IPS-NIHi7 (cell line): ENCODE measurements at regions not wholly inside any gene's neighbourhood (a gene's known extent, or its start where the extent isn't known, plus 50 kb on each side); places are given as distances from the start of the nearest gene placed in this dataset.

Source experiments
- DNase-seq: peaks from one replicate; pipeline ENCODE4 v3.0.0; 2012; ENCODE audit warnings: mixed read lengths; ENCODE audit errors: extremely low spot score

- DNase-seq: peak; percentile 48
These were observed 217.8 kb downstream of the HAUS1 start for GRCh38 chr18:46321955-46322354.

GRCh38 chr18:46322411-46322891, 218.3 kb downstream of the HAUS1 start:
- no peak for DNase-seq

- no peak for DNase-seq
These were observed 218.8 kb downstream of the HAUS1 start for GRCh38 chr18:46322941-46323340.

- DNase-seq: peak; percentile 59
These were observed 220.1 kb downstream of the HAUS1 start for GRCh38 chr18:46324087-46324955.

- DNase-seq: no peak
These were observed 221.7 kb downstream of the HAUS1 start for GRCh38 chr18:46325895-46326294.

GRCh38 chr18:46329736-46330246, 225.6 kb downstream of the HAUS1 start:
- DNase-seq: no peak

GRCh38 chr18:46331316-46331715, 227.1 kb downstream of the HAUS1 start:
- no peak for DNase-seq

GRCh38 chr18:46332286-46332801, 228.2 kb downstream of the HAUS1 start:
- no peak for DNase-seq

- DNase-seq: no peak
These were observed 228.7 kb downstream of the HAUS1 start for GRCh38 chr18:46332921-46333341.

GRCh38 chr18:46333431-46334135, 229.4 kb downstream of the HAUS1 start:
- peak; percentile 64 for DNase-seq

- DNase-seq: no peak
These were observed 230.7 kb downstream of the HAUS1 start for GRCh38 chr18:46334868-46335281.

- peak; percentile 80 for DNase-seq
These were observed 231.4 kb downstream of the HAUS1 start for GRCh38 chr18:46335534-46336101.

- no peak for DNase-seq
These were observed 232.3 kb downstream of the HAUS1 start for GRCh38 chr18:46336278-46337111.

GRCh38 chr18:46337271-46337670, 233.1 kb downstream of the HAUS1 start:
- DNase-seq: no peak

- DNase-seq: peak; percentile 71
These were observed 234.0 kb downstream of the HAUS1 start for GRCh38 chr18:46338205-46338604.

- no peak for DNase-seq
These were observed 234.6 kb downstream of the HAUS1 start for GRCh38 chr18:46338766-46339165.

GRCh38 chr18:46340716-46341115, 236.5 kb downstream of the HAUS1 start:
- no peak for DNase-seq

- no peak for DNase-seq
These were observed 237.9 kb downstream of the HAUS1 start for GRCh38 chr18:46341986-46342525.

GRCh38 chr18:46343456-46343855, 239.3 kb downstream of the HAUS1 start:
- no peak for DNase-seq

GRCh38 chr18:46343931-46344372, 239.8 kb downstream of the HAUS1 start:
- DNase-seq: peak; percentile 66
